ENCODE measurements at regions not wholly inside any gene's neighbourhood (a gene's known extent, or its start where the extent isn't known, plus 50 kb on each side); places are given as distances from the start of the nearest gene placed in this dataset.

GRCh38 chr1:168964478-168964877 lies 142.0 kb upstream of the ATP1B1 start:
- no peak for DNase-seq (ENCODE audit: low spot score)

GRCh38 chr1:168966217-168966616 lies 140.3 kb upstream of the ATP1B1 start:
- DNase-seq (ENCODE audit: low spot score): no peak

GRCh38 chr1:168966636-168967035 lies 139.9 kb upstream of the ATP1B1 start:
- no peak for DNase-seq (ENCODE audit: low spot score)

GRCh38 chr1:168970926-168971659 lies 135.4 kb upstream of the ATP1B1 start:
- DNase-seq (ENCODE audit: low spot score): no peak

- DNase-seq (ENCODE audit: low spot score): no peak
These were observed 134.3 kb upstream of the ATP1B1 start for GRCh38 chr1:168972225-168972624.

- DNase-seq (ENCODE audit: low spot score): no peak
These were observed 133.6 kb upstream of the ATP1B1 start for GRCh38 chr1:168972887-168973286.

- DNase-seq (ENCODE audit: low spot score): no peak
These were observed 132.4 kb upstream of the ATP1B1 start for GRCh38 chr1:168974117-168974516.

- DNase-seq (ENCODE audit: low spot score): no peak
These were observed 131.9 kb upstream of the ATP1B1 start for GRCh38 chr1:168974611-168975010.

GRCh38 chr1:168976267-168976666 lies 130.2 kb upstream of the ATP1B1 start:
- no peak for DNase-seq (ENCODE audit: low spot score)

GRCh38 chr1:168977618-168978017 lies 128.9 kb upstream of the ATP1B1 start:
- DNase-seq (ENCODE audit: low spot score): no peak

GRCh38 chr1:168979276-168979675 lies 127.2 kb upstream of the ATP1B1 start:
- no peak for DNase-seq (ENCODE audit: low spot score)

- DNase-seq (ENCODE audit: low spot score): no peak
These were observed 126.3 kb upstream of the ATP1B1 start for GRCh38 chr1:168980180-168980579.

- no peak for DNase-seq (ENCODE audit: low spot score)
These were observed 125.8 kb upstream of the ATP1B1 start for GRCh38 chr1:168980656-168981055.

- DNase-seq (ENCODE audit: low spot score): no peak
These were observed 123.7 kb upstream of the ATP1B1 start for GRCh38 chr1:168982778-168983177.

- DNase-seq (ENCODE audit: low spot score): no peak
These were observed 119.2 kb upstream of the ATP1B1 start for GRCh38 chr1:168987330-168987729.

GRCh38 chr1:168987923-168988322 lies 118.6 kb upstream of the ATP1B1 start:
- DNase-seq (ENCODE audit: low spot score): no peak

GRCh38 chr1:168989985-168990384 lies 116.5 kb upstream of the ATP1B1 start:
- no peak for DNase-seq (ENCODE audit: low spot score)

GRCh38 chr1:168991667-168992475 lies 114.6 kb upstream of the ATP1B1 start:
- no peak for DNase-seq (ENCODE audit: low spot score)

- DNase-seq (ENCODE audit: low spot score): no peak
These were observed 105.1 kb upstream of the ATP1B1 start for GRCh38 chr1:169001353-169001752.

- DNase-seq (ENCODE audit: low spot score): no peak
These were observed 102.5 kb upstream of the ATP1B1 start for GRCh38 chr1:169003864-169004516.

GRCh38 chr1:169005776-169006175 lies 100.7 kb upstream of the ATP1B1 start:
- DNase-seq (ENCODE audit: low spot score): peak; percentile 47

- DNase-seq (ENCODE audit: low spot score): no peak
These were observed 96.8 kb upstream of the ATP1B1 start for GRCh38 chr1:169009666-169010065.

GRCh38 chr1:169012416-169012815 lies 94.1 kb upstream of the ATP1B1 start:
- no peak for DNase-seq (ENCODE audit: low spot score)
